SK-N-SH (cell line): ENCODE measurements at regions not wholly inside any gene's neighbourhood (a gene's known extent, or its start where the extent isn't known, plus 50 kb on each side); places are given as distances from the start of the nearest gene placed in this dataset.

Experiments
- CTCF ChIA-PET: fragments of 300-600, 350-600 bp; formaldehyde crosslinking; extraction: SDS; loops from one replicate; lab custom pipeline; 2021; lab: Yijun Ruan, JAX
- POLR2A ChIA-PET: fragments of 350-600 bp; sonication (Branson Sonifier 250); formaldehyde crosslinking; extraction: SDS; loops from one replicate; lab custom pipeline; 2020; ENCODE audit warnings: antibody characterized with exemption, inconsistent platforms; lab: Yijun Ruan, JAX
- DNase-seq: peaks from one replicate; pipeline ENCODE4 v3.0.0; 2012
- H2AFZ ChIP-seq: fragments of 200-600 bp; sonication (generic); 2 replicates; pipeline ENCODE4 v1.8.1; 2016; ENCODE audit warnings: antibody characterized with exemption, mild to moderate bottlenecking, low read depth
- H3F3A ChIP-seq: fragments of 200-600 bp; sonication (generic); replicated peaks from 2 replicates; pipeline ENCODE3; 2016; ENCODE audit warnings: antibody characterized with exemption, mild to moderate bottlenecking; ENCODE audit not compliant: insufficient read depth
- H3K27ac ChIP-seq, 2 experiments: fragments of 200-500 bp in 1 of 2; fragments of 200-600 bp in 1 of 2; sonication (Bioruptor generic) in 1 of 2; sonication (generic), shearing (Covaris generic) in 1 of 2; 2 replicates each; pipeline versions ENCODE4 v1.5.1 to v1.6.1; 2014 to 2016; ENCODE audit warnings: low read depth in 2 of 2, inconsistent platforms in 1 of 2, low read length in 1 of 2, mild to moderate bottlenecking in 1 of 2, mixed read lengths in 1 of 2
- H3K27me3 ChIP-seq: fragments of 200-600 bp; sonication (generic), shearing (Covaris generic); 2 replicates; pipeline ENCODE4 v1.6.1; 2016; ENCODE audit warnings: mixed run types; ENCODE audit not compliant: insufficient read depth
- H3K36me3 ChIP-seq, 2 experiments: fragments of 200-500 bp in 1 of 2; fragments of 200-600 bp in 1 of 2; sonication (Bioruptor generic) in 1 of 2; sonication (generic) in 1 of 2; replicated peaks in 1 of 2; 2 replicates each; pipeline versions ENCODE3 to v1.5.1; 2014 to 2016; ENCODE audit warnings: low read length in 1 of 2, mild to moderate bottlenecking in 1 of 2; ENCODE audit not compliant: insufficient read depth in 2 of 2, control insufficient read depth in 1 of 2
- H3K4me1 ChIP-seq, 2 experiments: fragments of 200-500 bp in 1 of 2; fragments of 200-600 bp in 1 of 2; sonication (Bioruptor generic) in 1 of 2; sonication (generic), shearing (Covaris generic) in 1 of 2; 2 replicates each; pipeline versions ENCODE4 v1.5.1 to v1.6.1; 2014 to 2016; ENCODE audit warnings: low read depth in 1 of 2, low read length in 1 of 2, mixed run types in 1 of 2; ENCODE audit not compliant: insufficient read depth in 2 of 2, control insufficient read depth in 1 of 2
- H3K4me2 ChIP-seq: fragments of 200-600 bp; sonication (generic), shearing (Covaris generic); 2 replicates; pipeline ENCODE4 v1.6.1; 2017; ENCODE audit warnings: mixed run types
- H3K4me3 ChIP-seq, 2 experiments: fragments of 200-500 bp in 1 of 2; fragments of 200-600 bp in 1 of 2; sonication (Bioruptor generic) in 1 of 2; sonication (generic), shearing (Covaris generic) in 1 of 2; 2 replicates each; pipeline versions ENCODE4 v1.5.1 to v1.8.1; 2014 to 2016; ENCODE audit warnings: low read depth in 2 of 2, inconsistent platforms in 1 of 2, low read length in 1 of 2, mild to moderate bottlenecking in 1 of 2, mixed read lengths in 1 of 2, moderate library complexity in 1 of 2
- H3K79me2 ChIP-seq: fragments of 200-600 bp; sonication (generic); 2 replicates; pipeline ENCODE4 v1.8.1; 2017; ENCODE audit warnings: mild to moderate bottlenecking; ENCODE audit not compliant: insufficient read depth
- H3K9ac ChIP-seq: fragments of 200-600 bp; sonication (generic); 2 replicates; pipeline ENCODE4 v1.6.1; 2017; ENCODE audit warnings: mixed run types
- H3K9me2 ChIP-seq: fragments of 200-600 bp; sonication (generic); 2 replicates; pipeline ENCODE4 v1.6.1; 2017; ENCODE audit warnings: mixed run types
- H3K9me3 ChIP-seq: fragments of 200-600 bp; sonication (generic); 2 replicates; pipeline ENCODE4 v1.6.1; 2017; ENCODE audit warnings: mixed run types, mild to moderate bottlenecking, moderate library complexity
- H4K20me1 ChIP-seq: fragments of 200-600 bp; sonication (generic); 2 replicates; pipeline ENCODE4 v1.6.1; 2017; ENCODE audit warnings: mild to moderate bottlenecking, mixed run types; ENCODE audit not compliant: insufficient read depth
- CTCF ChIP-seq: fragments of 200-600 bp; sonication (generic); IDR thresholded peaks from 2 replicates; pipeline ENCODE4 v1.6.1; 2017; ENCODE audit warnings: antibody characterized with exemption, mild to moderate bottlenecking, moderate library complexity
- ELF1 ChIP-seq: IDR thresholded peaks from 2 replicates; pipeline ENCODE4 v1.4.0; 2012
- EZH2phosphoT487 ChIP-seq: fragments of 200-600 bp; sonication (generic); IDR thresholded peaks from 2 replicates; pipeline ENCODE4 v1.6.1; 2017; ENCODE audit warnings: low read depth, mixed run types, mild to moderate bottlenecking, antibody characterized with exemption, moderate library complexity, borderline replicate concordance
- FOSL2 ChIP-seq: IDR thresholded peaks from 2 replicates; pipeline ENCODE4 v1.4.0; 2012; ENCODE audit warnings: low read depth, mild to moderate bottlenecking, moderate library complexity, borderline replicate concordance
- FOXJ3 ChIP-seq: sonication (generic); formaldehyde crosslinking; IDR thresholded peaks from 2 replicates; pipeline ENCODE4 v1.5.1; 2020; ENCODE audit warnings: mild to moderate bottlenecking, missing genetic modification reagents
- FOXM1 ChIP-seq: IDR thresholded peaks from 2 replicates; pipeline ENCODE4 v1.4.0; 2012; ENCODE audit warnings: low read depth, mild to moderate bottlenecking
- IRF3 ChIP-seq: fragments of 150-350 bp; IDR thresholded peaks from 2 replicates; pipeline ENCODE4 v1.6.1; 2016; ENCODE audit warnings: mild to moderate bottlenecking, low read depth, low read length
- JUND ChIP-seq: IDR thresholded peaks from 2 replicates; pipeline ENCODE4 v1.4.0; 2012
- MAX ChIP-seq: IDR thresholded peaks from 2 replicates; pipeline ENCODE4 v1.4.0; 2012; ENCODE audit warnings: low read depth
- MXI1 ChIP-seq: IDR thresholded peaks from 2 replicates; pipeline ENCODE4 v1.6.1; 2012; ENCODE audit warnings: mild to moderate bottlenecking, low read depth, low read length, improper control_type of control experiment
- NFIC ChIP-seq: IDR thresholded peaks from 2 replicates; pipeline ENCODE4 v1.4.0; 2012; ENCODE audit warnings: borderline replicate concordance
- NRF1 ChIP-seq: IDR thresholded peaks from 2 replicates; pipeline ENCODE4 v1.6.1; 2012; ENCODE audit warnings: low read depth, mild to moderate bottlenecking, low read length
- PBX3 ChIP-seq: IDR thresholded peaks from 2 replicates; pipeline ENCODE4; 2012
- POLR2AphosphoS5 ChIP-seq: IDR thresholded peaks from 2 replicates; pipeline ENCODE4 v1.6.1; 2012; ENCODE audit warnings: low read depth, low read length
- RCOR1 ChIP-seq: fragments of 150-350 bp; IDR thresholded peaks from 2 replicates; pipeline ENCODE4 v1.6.1; 2017; ENCODE audit warnings: antibody characterized with exemption, low read length
- REST ChIP-seq: IDR thresholded peaks from 2 replicates; pipeline ENCODE4 v1.6.1; 2012; ENCODE audit warnings: mild to moderate bottlenecking, low read depth, low read length, moderate library complexity
- SMC3 ChIP-seq: IDR thresholded peaks from 2 replicates; pipeline ENCODE4 v1.6.1; 2012; ENCODE audit warnings: low read depth, low read length, improper control_type of control experiment
- TEAD4 ChIP-seq: IDR thresholded peaks from 2 replicates; pipeline ENCODE4 v1.4.0; 2012; ENCODE audit warnings: mild to moderate bottlenecking, borderline replicate concordance; ENCODE audit not compliant: insufficient read depth
- WGBS: methylation state at CpG from one replicate; pipeline ENCODE4 v1.1.6; 2017; ENCODE audit warnings: low lambda C conversion rate; 5-methylcytosine and 5-hydroxymethylcytosine counted together

- Histone ChIP-seq H3F3A (no peaks in the 10 kb centered on the region), H3K9me2 (no peaks in the 10 kb centered on the region), H3K4me2 (no peak overlapping the region), H2AFZ (no peak overlapping the region), H3K27ac (no peak overlapping the region), H3K9me3 (no peaks in the 10 kb centered on the region), H3K36me3 (no peaks in the 10 kb centered on the region), H3K4me3 (no peak overlapping the region), H3K9ac (no peak overlapping the region), H3K4me1 (no peaks in the 10 kb centered on the region), H4K20me1 (no peaks in the 10 kb centered on the region), H3K27me3 (no peaks in the 10 kb centered on the region), H3K79me2 (no peaks in the 10 kb centered on the region)
- no peak for DNase-seq
- ChIA-PET POLR2A (no interaction called here), CTCF (no interaction called here)
- TF ChIP-seq MAX (no peak), IRF3 (no peak), REST (no peak), PBX3 (no peak), RCOR1 (no peak), TEAD4 (no peak), MXI1 (no peak), POLR2AphosphoS5 (no peak), FOSL2 (no peak), JUND (no peak), NFIC (no peak), SMC3 (no peak), ELF1 (no peak), FOXM1 (no peak)
- whole genome bisulfite sequencing = 54% methylated on average over 3 of the region's 3 CpGs
These were observed 443.4 kb upstream of the PRMT6 start for GRCh38 chr1:106613068-106613467.

- no peak overlapping the region for H3K4me2 ChIP-seq
- no peak overlapping the region for H3K9ac ChIP-seq
- no peak overlapping the region for H2AFZ ChIP-seq
- H3K36me3 ChIP-seq = no peaks in the 10 kb centered on the region
- DNase-seq = no peak
- H3K4me1 ChIP-seq = no peaks in the 10 kb centered on the region
- 60% methylated on average over 5 of the region's 5 CpGs for WGBS
- H4K20me1 ChIP-seq = no peaks in the 10 kb centered on the region
- no peaks in the 10 kb centered on the region for H3K79me2 ChIP-seq
- no peaks in the 10 kb centered on the region for H3K9me2 ChIP-seq
- no peaks in the 10 kb centered on the region for H3F3A ChIP-seq
- H3K27ac ChIP-seq = no peak overlapping the region
- H3K27me3 ChIP-seq = no peaks in the 10 kb centered on the region
- ChIA-PET CTCF (interaction anchor here (0.9 kb wide), 1 partner anchor 67 kb away, joined by 3 read pairs; no protein-coding TSS in a partner anchor), POLR2A (no interaction called here)
- no peak overlapping the region for H3K4me3 ChIP-seq
- H3K9me3 ChIP-seq = no peaks in the 10 kb centered on the region
- TF ChIP-seq FOXJ3 (CRISPR knock-in tag) (no peak), EZH2phosphoT487 (no peak), POLR2AphosphoS5 (no peak), NRF1 (no peak), REST (no peak), CTCF (no peak)
These were observed 442.6 kb upstream of the PRMT6 start for GRCh38 chr1:106613861-106614260.
